ENCODE measurements at regions not wholly inside any gene's neighbourhood (a gene's known extent, or its start where the extent isn't known, plus 50 kb on each side); places are given as distances from the start of the nearest gene placed in this dataset.

- no peaks in the 10 kb centered on the region for H3K4me1 ChIP-seq (ENCODE audit: insufficient read depth, low read length, poor library complexity, severe bottlenecking)
- H4K20me1 ChIP-seq (ENCODE audit: insufficient read depth, low read length), result no peaks in the 10 kb centered on the region
- H3K36me3 ChIP-seq (ENCODE audit: insufficient read depth, low read length), result no peaks in the 10 kb centered on the region
- H3K4me3 ChIP-seq (ENCODE audit: low read depth, low read length, poor library complexity, severe bottlenecking), result no peak overlapping the region
- no peak overlapping the region for H2AFZ ChIP-seq (ENCODE audit: low read length)
- intact Hi-C loops (cut with micrococcal nuclease; ENCODE audit: unreplicated experiment), result no loop called here
- ChIA-PET POLR2A (interaction anchor here (1.3 kb wide), 1 partner anchor 12 kb away, joined by 3 read pairs; no protein-coding TSS in a partner anchor), CTCF (ENCODE audit: unreplicated experiment) (no interaction called here)
- TF ChIP-seq CTCF (conservative IDR thresholded peaks at IDR 0.05; ENCODE audit: low read length) (no peak), EZH2phosphoT487 (IDR thresholded peaks at IDR 0.05; ENCODE audit: borderline replicate concordance, low read depth, low read length) (no peak)
- no peak overlapping the region for H3K27ac ChIP-seq (ENCODE audit: low read depth, low read length, poor library complexity, severe bottlenecking)
- H3K4me2 ChIP-seq (ENCODE audit: low read length), result no peak overlapping the region
- H3K79me2 ChIP-seq (ENCODE audit: insufficient read depth, low read depth, low read length), result no peaks in the 10 kb centered on the region
- H3K9me3 ChIP-seq (ENCODE audit: low read length), result no peaks in the 10 kb centered on the region
- no TSS peak for BruUV-seq (replicated peaks)
- DNase-seq (ENCODE audit: low spot score), result no peak
- H3K9me2 ChIP-seq (ENCODE audit: insufficient read depth, low read length), result no peaks in the 10 kb centered on the region
Observed at GRCh38 chr10:130900441-130901160, 410.9 kb downstream of the TCERG1L start.

GRCh38 chr10:130901311-130902165 lies 410.0 kb downstream of the TCERG1L start:
- DNase-seq (ENCODE audit: low spot score), result no peak
- Histone ChIP-seq H3K79me2 (ENCODE audit: insufficient read depth, low read depth, low read length) (no peaks in the 10 kb centered on the region), H3K4me3 (ENCODE audit: low read depth, low read length, poor library complexity, severe bottlenecking) (no peak overlapping the region), H3K4me2 (ENCODE audit: low read length) (no peak overlapping the region), H3K4me1 (ENCODE audit: insufficient read depth, low read length, poor library complexity, severe bottlenecking) (no peaks in the 10 kb centered on the region), H4K20me1 (ENCODE audit: insufficient read depth, low read length) (no peaks in the 10 kb centered on the region), H3K36me3 (ENCODE audit: insufficient read depth, low read length) (no peaks in the 10 kb centered on the region), H2AFZ (ENCODE audit: low read length) (no peak overlapping the region), H3K9me3 (ENCODE audit: low read length) (no peaks in the 10 kb centered on the region), H3K27ac (ENCODE audit: low read depth, low read length, poor library complexity, severe bottlenecking) (no peak overlapping the region), H3K9me2 (ENCODE audit: insufficient read depth, low read length) (no peaks in the 10 kb centered on the region)
- BruUV-seq (replicated peaks), result no TSS peak
- ChIA-PET CTCF (ENCODE audit: unreplicated experiment) (no interaction called here), POLR2A (no interaction called here)
- intact Hi-C loops (cut with micrococcal nuclease; ENCODE audit: unreplicated experiment), result no loop called here
- TF ChIP-seq CTCF (conservative IDR thresholded peaks at IDR 0.05; ENCODE audit: low read length) (no peak), EZH2phosphoT487 (IDR thresholded peaks at IDR 0.05; ENCODE audit: borderline replicate concordance, low read depth, low read length) (no peak)

- BruUV-seq (replicated peaks), result no TSS peak
- no peak overlapping the region for H3K27ac ChIP-seq (ENCODE audit: low read depth, low read length, poor library complexity, severe bottlenecking)
- no peak for TF ChIP-seq EZH2phosphoT487 (IDR thresholded peaks at IDR 0.05; ENCODE audit: borderline replicate concordance, low read depth, low read length)
- no peak for TF ChIP-seq CTCF (conservative IDR thresholded peaks at IDR 0.05; ENCODE audit: low read length)
- no peak overlapping the region for H2AFZ ChIP-seq (ENCODE audit: low read length)
- no peaks in the 10 kb centered on the region for H3K9me2 ChIP-seq (ENCODE audit: insufficient read depth, low read length)
- no peaks in the 10 kb centered on the region for H4K20me1 ChIP-seq (ENCODE audit: insufficient read depth, low read length)
- H3K4me1 ChIP-seq (ENCODE audit: insufficient read depth, low read length, poor library complexity, severe bottlenecking), result no peaks in the 10 kb centered on the region
- H3K4me2 ChIP-seq (ENCODE audit: low read length), result no peak overlapping the region
- H3K36me3 ChIP-seq (ENCODE audit: insufficient read depth, low read length), result no peaks in the 10 kb centered on the region
- no peaks in the 10 kb centered on the region for H3K79me2 ChIP-seq (ENCODE audit: insufficient read depth, low read depth, low read length)
- no peaks in the 10 kb centered on the region for H3K9me3 ChIP-seq (ENCODE audit: low read length)
- CTCF ChIA-PET (ENCODE audit: unreplicated experiment), result no interaction called here
- POLR2A ChIA-PET, result no interaction called here
- H3K4me3 ChIP-seq (ENCODE audit: low read depth, low read length, poor library complexity, severe bottlenecking), result no peak overlapping the region
- intact Hi-C loops (cut with micrococcal nuclease; ENCODE audit: unreplicated experiment), result no loop called here
- DNase-seq (ENCODE audit: low spot score), result no peak
Observed at GRCh38 chr10:130902471-130902870, 409.1 kb downstream of the TCERG1L start.
